ENCODE measurements at regions not wholly inside any gene's neighbourhood (a gene's known extent, or its start where the extent isn't known, plus 50 kb on each side); places are given as distances from the start of the nearest gene placed in this dataset.

GRCh38 chr4:18291981-18292380, 270.4 kb upstream of the LCORL start:
- DNase-seq, result no peak

- DNase-seq, result no peak
These were observed 269.7 kb upstream of the LCORL start for GRCh38 chr4:18291256-18291655.

DNA sequence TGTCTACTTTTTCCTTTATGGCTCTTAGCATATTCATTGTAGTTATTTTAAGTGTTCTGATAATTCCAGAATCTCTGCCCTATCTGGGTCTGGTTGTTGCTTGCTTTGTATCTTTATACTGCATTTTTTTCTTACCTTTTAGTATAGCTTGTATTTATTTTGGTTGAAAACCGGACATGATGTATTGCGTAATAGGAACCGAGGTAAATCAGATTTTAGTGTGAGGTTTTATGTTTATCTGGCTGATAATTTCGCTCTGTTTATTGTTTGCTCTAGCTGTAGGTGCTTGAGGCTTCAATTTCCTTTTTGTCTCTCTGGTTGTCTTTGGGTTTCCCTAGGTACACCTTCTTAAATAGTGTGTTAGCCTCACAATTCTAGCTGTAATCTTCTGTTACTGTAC, 263.8 kb upstream of the LCORL start:
- no peak for DNase-seq

DNA sequence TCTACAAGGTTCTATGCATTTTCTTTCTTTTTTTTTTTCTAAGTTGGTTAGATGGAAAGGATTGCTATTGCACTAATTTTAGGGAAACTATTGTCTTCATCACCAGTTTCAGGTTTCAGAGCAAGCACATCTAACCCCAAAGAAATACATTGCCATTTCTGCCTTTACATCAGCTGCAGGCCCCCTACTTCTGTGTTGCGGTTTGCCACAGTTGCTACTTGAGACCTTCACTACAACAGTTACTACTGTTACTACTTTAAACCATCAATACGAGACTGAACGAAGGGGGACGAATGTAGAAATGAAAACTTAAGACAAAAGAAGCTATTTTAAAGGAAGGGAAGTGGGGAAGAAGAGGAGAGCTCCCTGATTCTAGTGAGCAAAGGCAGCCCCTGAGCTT, 256.7 kb upstream of the LCORL start:
- DNase-seq, result no peak

DNA sequence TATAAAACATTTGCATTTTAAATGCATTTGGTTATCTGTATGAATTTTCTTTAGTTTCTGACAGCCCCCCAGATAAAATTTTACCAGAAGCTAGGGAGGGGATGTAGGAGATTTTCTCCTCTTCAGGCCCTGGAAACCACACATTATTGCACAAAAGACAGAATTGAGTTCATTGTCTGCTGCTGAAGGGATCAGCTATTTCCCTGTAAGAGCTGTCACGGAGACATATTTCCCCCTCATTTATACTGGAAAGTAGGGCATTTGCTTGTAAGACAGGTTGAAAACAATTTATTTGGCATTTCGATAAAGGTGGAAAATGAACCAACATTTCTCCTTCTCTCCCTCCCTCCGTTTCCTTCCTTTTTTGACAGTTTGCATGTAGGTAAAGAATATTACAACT, 241.3 kb upstream of the LCORL start:
- no peak for DNase-seq

GRCh38 chr4:18252052-18252451, 230.5 kb upstream of the LCORL start:
- DNase-seq, result no peak

DNA sequence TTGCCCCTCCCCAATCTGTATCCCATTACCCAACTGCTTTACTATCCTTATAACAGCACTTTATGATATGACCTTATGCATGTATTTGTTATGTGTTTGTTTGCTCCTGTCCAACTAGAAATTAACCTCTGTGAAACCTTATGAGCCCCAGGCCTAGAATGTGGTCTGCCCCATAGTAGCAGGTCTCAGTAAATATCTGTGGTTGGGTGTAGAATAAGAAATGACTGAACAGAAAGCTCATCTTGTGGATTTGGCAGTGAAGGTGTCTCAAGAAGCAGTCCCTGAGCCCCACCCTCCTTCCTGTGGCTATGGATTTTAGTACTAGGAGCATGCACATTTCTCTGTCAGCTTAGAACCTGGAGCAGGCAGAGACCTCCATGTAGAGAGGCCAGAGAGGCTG, 229.0 kb upstream of the LCORL start:
- DNase-seq, result no peak

GRCh38 chr4:18248611-18249010, 227.1 kb upstream of the LCORL start:
- DNase-seq, result no peak

GRCh38 chr4:18247189-18247588, 225.6 kb upstream of the LCORL start:
- no peak for DNase-seq

GRCh38 chr4:18242919-18243693, 221.6 kb upstream of the LCORL start:
- DNase-seq, result no peak

DNA sequence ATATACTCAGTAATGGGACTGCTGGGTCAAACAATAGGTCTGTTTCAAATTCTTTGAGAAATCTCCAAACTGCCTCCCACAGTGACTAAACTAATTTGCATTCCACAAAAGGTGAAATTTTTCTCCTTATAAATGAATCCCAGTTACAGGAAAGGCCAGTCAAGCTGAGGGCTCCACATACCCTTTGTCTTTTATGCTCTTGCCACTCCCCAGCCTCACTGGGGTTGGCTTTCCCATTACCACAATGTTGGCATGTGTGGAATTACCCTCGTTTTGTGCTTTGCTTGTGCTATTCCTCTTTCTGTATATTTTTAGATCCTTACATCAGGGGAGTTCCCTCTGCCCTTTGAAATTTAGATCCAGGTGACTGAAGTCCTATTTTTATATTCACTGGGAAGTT, 220.2 kb upstream of the LCORL start:
- DNase-seq, result no peak

DNA sequence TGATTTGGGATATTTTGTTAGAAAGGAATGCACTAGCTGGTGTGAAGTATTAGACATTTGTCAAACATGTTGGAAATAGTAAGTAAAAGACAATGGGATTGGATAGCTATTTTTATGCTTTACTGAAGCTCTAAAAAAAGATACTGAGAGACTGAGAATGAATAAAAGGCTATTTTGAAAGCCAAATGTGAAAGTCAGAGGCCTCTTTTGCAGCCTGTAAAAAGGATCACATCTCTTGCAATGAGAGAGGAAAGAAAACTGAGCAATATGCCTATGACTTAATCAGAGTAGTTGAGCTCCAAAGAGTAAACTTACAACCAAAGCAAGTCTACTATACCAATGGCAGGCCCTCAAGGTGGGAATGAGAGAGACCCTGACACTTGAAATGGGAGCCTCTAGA, 212.6 kb upstream of the LCORL start:
- no peak for DNase-seq

DNA sequence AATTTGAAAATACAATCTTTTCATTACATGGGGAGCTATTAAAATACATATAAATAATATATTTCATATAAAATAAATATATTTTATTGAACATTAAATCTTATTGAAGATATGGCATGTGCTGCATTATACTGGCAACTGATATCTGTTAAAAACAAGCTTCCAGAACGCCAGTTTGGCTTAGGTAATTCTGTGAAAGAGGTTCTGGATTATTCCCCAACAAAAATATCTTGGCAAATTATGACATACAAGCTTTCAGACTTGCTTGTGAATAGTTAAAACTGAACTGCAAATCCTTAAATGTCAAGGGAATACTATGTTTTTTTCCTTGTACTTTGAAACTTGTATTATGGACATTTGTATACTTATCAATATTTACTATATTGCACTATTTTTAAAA, 210.2 kb upstream of the LCORL start:
- DNase-seq, result no peak

DNA sequence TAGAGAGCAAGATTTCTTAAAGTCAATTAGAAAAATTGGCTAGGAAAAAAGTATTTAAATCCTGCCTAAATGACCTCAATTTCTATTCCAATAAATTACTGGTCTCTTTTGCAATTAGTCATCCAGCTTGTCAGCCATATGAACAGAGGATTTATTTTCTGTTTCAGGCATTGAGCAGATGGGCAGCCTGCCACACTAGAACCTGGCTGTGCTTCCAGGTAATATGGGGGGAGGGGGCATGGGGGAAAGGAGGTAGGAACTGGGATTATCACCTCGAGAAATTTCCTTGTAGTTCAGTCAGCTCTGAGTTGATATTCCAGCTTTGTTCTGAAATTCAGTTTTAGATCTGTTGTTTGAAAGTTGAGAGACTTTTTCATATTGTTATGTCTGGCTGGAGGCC, 206.3 kb upstream of the LCORL start:
- DNase-seq, result no peak

DNA sequence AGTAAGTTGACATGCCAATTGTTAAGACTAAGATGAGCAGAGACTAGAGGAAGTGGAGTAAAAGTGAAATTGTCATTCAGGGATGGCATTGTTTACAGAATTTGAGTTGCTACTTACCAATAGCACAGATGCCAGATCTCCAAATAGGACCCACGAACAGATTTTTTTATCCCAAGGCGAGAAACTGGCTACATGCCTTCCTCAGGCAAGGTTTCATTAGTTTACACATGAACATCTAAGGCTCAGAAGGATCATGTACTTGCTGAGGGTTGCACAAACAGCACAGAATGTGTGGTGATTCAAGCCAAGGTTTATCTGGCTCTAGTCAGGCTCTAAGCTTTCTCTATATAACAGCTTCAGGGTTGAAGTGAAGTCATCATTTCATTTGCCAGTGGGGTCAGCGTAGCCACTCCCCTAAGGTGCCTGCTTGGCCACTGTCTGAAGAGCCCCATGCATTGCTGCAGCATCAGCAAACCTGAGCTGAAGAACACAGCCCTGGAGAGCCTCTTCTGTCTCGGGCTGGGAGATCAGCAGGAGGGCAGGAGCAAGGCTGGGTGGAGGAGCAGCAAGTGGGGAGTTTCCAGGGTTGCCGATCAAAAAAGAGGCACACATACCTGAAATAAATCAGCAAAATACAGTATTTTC, 193.0 kb upstream of the LCORL start:
- no peak for DNase-seq

GRCh38 chr4:18213576-18214198, 192.1 kb upstream of the LCORL start:
- no peak for DNase-seq

DNA sequence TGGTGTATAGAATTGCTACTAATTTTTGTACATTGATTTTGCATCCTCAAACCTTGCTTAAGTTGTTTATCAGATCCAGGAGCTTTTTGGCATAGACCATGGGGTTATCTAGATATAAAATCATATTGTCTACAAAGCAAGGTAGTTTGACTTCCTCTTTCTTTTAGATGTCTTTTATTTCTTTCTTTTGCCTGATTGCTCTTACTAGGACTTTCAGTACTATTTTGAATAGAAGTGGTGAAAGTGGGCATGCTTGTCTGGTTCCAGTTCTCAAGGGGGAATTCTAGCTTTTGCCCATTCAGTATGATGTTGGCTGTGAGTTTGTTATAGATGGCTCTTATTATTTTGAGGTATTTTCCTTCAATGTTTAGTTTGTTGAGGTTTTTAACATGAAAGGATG, 187.9 kb upstream of the LCORL start:
- no peak for DNase-seq

DNA sequence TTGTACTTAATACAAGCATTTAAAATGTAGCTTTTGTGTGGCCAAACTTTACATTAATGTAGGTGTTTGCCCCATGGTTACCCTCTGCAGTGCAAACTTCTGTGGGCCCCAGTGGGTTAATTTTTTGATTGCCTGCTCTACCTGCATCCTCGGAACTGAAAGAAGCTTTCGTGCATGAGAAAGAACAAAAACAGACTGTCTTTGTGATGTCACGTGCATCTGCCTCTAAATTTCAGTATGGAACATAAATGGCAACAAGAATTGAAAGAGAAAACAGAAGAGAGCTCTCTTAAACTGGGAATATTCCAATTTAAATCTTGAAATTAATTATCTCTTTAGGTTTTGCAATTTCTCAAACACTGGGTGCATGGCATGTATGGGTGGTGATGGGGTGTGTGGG, 182.4 kb upstream of the LCORL start:
- DNase-seq, result no peak

DNA sequence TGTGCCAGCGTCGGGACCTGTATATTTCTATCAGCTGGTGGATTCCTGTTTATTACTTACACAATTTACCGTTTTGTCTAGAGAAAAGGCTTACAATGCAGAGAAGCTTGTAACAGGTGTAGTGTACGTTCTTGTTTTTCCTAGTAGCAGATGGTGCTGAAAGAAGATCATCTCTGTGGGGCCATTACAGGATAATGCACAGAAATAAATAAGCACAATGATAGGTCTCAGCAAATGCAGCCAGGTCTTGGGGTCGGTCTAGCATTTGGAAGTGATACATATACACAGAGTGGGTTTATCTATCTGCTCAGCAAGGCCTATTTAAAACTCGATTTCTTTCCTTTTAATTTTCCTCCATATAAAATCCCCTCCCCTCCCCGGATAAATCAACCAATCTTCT, 180.9 kb upstream of the LCORL start:
- DNase-seq, result no peak

GRCh38 chr4:18201885-18202284, 180.3 kb upstream of the LCORL start:
- no peak for DNase-seq

DNA sequence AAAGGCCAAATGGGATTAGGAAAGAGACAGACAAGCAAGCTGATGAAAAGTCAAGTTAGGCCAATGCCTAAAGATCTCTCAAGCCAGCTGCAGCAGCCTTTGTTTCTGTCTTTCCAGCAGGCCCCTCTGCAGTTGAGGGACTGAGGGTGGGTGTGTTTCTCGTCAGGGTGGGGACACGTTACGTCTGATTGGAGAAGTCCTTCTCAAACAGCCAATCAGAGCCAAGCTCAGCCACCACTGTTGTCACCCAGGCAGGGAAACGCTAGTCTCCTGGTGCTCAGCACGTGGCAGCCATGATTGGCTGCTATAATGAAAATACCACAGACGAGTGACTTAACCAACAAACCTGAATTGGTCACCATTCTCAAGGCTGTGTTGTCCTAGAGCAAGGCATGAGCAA, 177.1 kb upstream of the LCORL start:
- no peak for DNase-seq

DNA sequence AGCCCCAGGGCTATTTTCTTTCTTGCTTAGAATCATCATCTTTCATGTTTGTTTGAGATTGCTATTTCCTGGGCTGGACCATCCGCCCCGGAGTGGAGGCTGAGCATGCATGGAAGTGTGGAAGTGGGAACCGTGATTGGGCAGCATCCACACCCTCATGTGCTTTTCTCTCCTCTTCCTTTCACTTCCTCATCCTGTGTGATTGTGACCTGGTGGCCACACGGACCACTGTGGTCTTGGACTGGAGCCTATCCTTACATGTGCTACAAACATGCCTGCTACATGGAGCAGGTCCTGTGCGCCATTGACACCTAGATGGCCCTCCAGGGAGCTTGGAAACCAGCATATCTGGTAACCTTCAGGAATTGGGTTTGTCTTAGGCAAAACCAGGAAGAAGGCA, 175.9 kb upstream of the LCORL start:
- DNase-seq, result no peak

GRCh38 chr4:18194278-18194677, 172.7 kb upstream of the LCORL start:
- DNase-seq, result no peak

DNA sequence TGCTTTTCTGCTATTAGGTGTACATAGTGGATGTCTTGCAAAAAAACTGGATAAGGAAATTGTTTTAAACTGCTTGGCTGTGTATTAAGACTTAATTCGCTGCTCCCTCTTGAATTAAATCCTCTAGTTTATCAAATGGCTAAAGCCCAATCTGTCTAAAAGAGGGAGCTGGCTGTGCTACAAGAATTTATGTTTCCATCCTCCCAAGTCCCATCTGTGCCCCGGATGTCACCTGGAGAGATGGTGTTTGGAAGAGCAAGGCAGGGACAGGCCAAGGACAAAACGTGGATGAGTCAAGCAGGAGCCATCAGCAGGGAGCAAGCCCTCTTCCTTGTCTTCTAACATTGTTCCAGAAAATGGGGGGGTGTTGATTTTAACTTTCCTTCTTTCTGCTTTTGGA, 171.3 kb upstream of the LCORL start:
- no peak for DNase-seq

DNA sequence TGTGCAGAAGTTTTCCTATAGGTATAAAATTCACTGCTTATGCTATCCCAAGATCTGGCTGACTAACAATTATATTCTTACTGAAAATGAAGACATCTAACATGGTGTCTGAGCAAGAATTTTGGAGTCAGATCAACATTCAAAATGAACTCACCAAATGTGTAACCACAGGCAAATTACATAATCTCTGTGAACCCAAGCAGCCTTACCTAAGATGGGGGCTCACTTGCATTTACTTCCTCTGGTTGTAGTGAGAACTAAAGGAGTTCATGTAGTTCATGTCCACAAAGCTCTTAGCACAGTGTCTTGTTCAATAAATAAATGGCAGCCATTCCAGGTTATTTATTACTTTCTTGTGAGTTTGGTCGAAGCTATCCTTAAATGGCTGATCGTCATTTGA, 163.9 kb upstream of the LCORL start:
- no peak for DNase-seq

Measured in NCI-H146 (cell line).